Trophoblast cell (in vitro differentiated cells and primary cell): ENCODE measurements at regions not wholly inside any gene's neighbourhood (a gene's known extent, or its start where the extent isn't known, plus 50 kb on each side); places are given as distances from the start of the nearest gene placed in this dataset.

Experiments
- DNase-seq, 2 donors: peaks; one replicate each; pipeline ENCODE4 v3.0.0-alpha.2; 2016
- H2AFZ ChIP-seq: 2 replicates; pipeline ENCODE4 v1.6.1; 2013; ENCODE audit warnings: low read length, moderate library complexity, mild to moderate bottlenecking; ENCODE audit not compliant: insufficient read depth, poor library complexity
- H2AK5ac ChIP-seq: 2 replicates; pipeline ENCODE4 v1.6.1; 2013; ENCODE audit warnings: mild to moderate bottlenecking, low read length
- H2BK120ac ChIP-seq: 2 replicates; pipeline ENCODE4 v1.6.1; 2013; ENCODE audit warnings: low read length, mild to moderate bottlenecking, moderate library complexity; ENCODE audit not compliant: insufficient read depth, poor library complexity
- H2BK12ac ChIP-seq: 2 replicates; pipeline ENCODE4 v1.6.1; 2013; ENCODE audit warnings: mild to moderate bottlenecking, low read length, moderate library complexity
- H2BK5ac ChIP-seq: 2 replicates; pipeline ENCODE4 v1.6.1; 2013; ENCODE audit warnings: low read length, low read depth, moderate library complexity, mild to moderate bottlenecking; ENCODE audit not compliant: poor library complexity
- H3K14ac ChIP-seq: 2 replicates; pipeline ENCODE4 v1.6.1; 2013; ENCODE audit warnings: mild to moderate bottlenecking, low read length
- H3K18ac ChIP-seq: 2 replicates; pipeline ENCODE4 v1.6.1; 2013; ENCODE audit warnings: mild to moderate bottlenecking, low read length
- H3K23ac ChIP-seq: 2 replicates; pipeline ENCODE4 v1.6.1; 2013; ENCODE audit warnings: low read length
- H3K27ac ChIP-seq: 2 replicates; pipeline ENCODE4 v1.5.1; 2013; ENCODE audit warnings: low read depth, mild to moderate bottlenecking, inconsistent platforms, low read length, moderate library complexity
- H3K27me3 ChIP-seq: 2 replicates; pipeline ENCODE4 v1.6.1; 2013; ENCODE audit warnings: inconsistent platforms, mild to moderate bottlenecking, low read length, moderate library complexity; ENCODE audit not compliant: insufficient read depth
- H3K36me3 ChIP-seq, 2 experiments: 1 replicate in 1 of 2; 2 replicates in 1 of 2; pipeline ENCODE4 v1.6.1; 2013; ENCODE audit warnings: low read length in 2 of 2, mild to moderate bottlenecking in 2 of 2, moderate library complexity in 1 of 2; ENCODE audit not compliant: insufficient read depth in 2 of 2, control insufficient read depth in 1 of 2
- H3K4ac ChIP-seq: 2 replicates; pipeline ENCODE4 v1.6.1; 2013; ENCODE audit warnings: low read depth, mild to moderate bottlenecking, low read length, moderate library complexity
- H3K4me1 ChIP-seq, 2 experiments: 1 replicate in 1 of 2; 2 replicates in 1 of 2; pipeline ENCODE4 v1.6.1; 2013; ENCODE audit warnings: low read length in 2 of 2, mild to moderate bottlenecking in 2 of 2, moderate library complexity in 1 of 2; ENCODE audit not compliant: insufficient read depth in 2 of 2, control insufficient read depth in 1 of 2
- H3K4me2 ChIP-seq: 2 replicates; pipeline ENCODE4 v1.6.1; 2013; ENCODE audit warnings: inconsistent platforms, mild to moderate bottlenecking, low read length, moderate library complexity
- H3K4me3 ChIP-seq: 2 replicates; pipeline ENCODE4 v1.5.1; 2013; ENCODE audit warnings: mild to moderate bottlenecking, low read depth, low read length, inconsistent platforms
- H3K79me1 ChIP-seq: one replicate; pipeline ENCODE4 v1.6.1; 2013; ENCODE audit warnings: low read length
- H3K79me2 ChIP-seq: 2 replicates; pipeline ENCODE4 v1.6.1; 2013; ENCODE audit warnings: low read length, mild to moderate bottlenecking; ENCODE audit not compliant: control insufficient read depth, insufficient read depth, poor library complexity
- H3K9ac ChIP-seq: 2 replicates; pipeline ENCODE4 v1.6.1; 2013; ENCODE audit warnings: mild to moderate bottlenecking, low read length
- H3K9me3 ChIP-seq: 2 replicates; pipeline ENCODE4 v1.6.1; 2013; ENCODE audit warnings: low read depth, mild to moderate bottlenecking, control low read depth, inconsistent platforms, low read length; ENCODE audit not compliant: insufficient read depth
- H4K12ac ChIP-seq: 2 replicates; pipeline ENCODE4 v1.6.1; 2013; ENCODE audit warnings: low read depth, mild to moderate bottlenecking, low read length, moderate library complexity
- H4K8ac ChIP-seq: 2 replicates; pipeline ENCODE4 v1.6.1; 2013; ENCODE audit warnings: low read depth, mild to moderate bottlenecking, low read length, moderate library complexity
- H4K91ac ChIP-seq: one replicate; pipeline ENCODE4 v1.6.1; 2013; ENCODE audit warnings: low read depth, mild to moderate bottlenecking, low read length, moderate library complexity
- WGBS: extraction: QIAGEN DNeasy Blood & Tissue Kit; methylation state at CpG from one replicate; pipeline ENCODE4 v1.1.7; 2013; ENCODE audit warnings: missing lambda C conversion rate; ENCODE audit not compliant: insufficient read length, insufficient coverage; ENCODE audit errors: extremely low coverage; 5-methylcytosine and 5-hydroxymethylcytosine counted together

- Histone ChIP-seq H3K4me1 (no peaks in the 10 kb centered on the region), H3K9ac (no peak overlapping the region), H2AK5ac (no peak overlapping the region), H4K8ac (no peak overlapping the region), H3K4me3 (no peak overlapping the region), H2BK12ac (no peak overlapping the region), H3K27ac (no peak overlapping the region), H3K9me3 (no peaks in the 10 kb centered on the region), H3K23ac (no peak overlapping the region), H3K4me2 (no peak overlapping the region), H3K79me1 (no peaks in the 10 kb centered on the region), H3K79me2 (no peaks in the 10 kb centered on the region), H3K18ac (no peak overlapping the region), H2BK5ac (no peak overlapping the region), H2BK120ac (no peak overlapping the region), H3K27me3 (no peaks in the 10 kb centered on the region), H2AFZ (no peak overlapping the region), H4K12ac (no peak overlapping the region), H3K4ac (no peak overlapping the region), H3K36me3 (no peaks in the 10 kb centered on the region), H4K91ac (no peak overlapping the region), H3K14ac (no peak overlapping the region)
- no CpG with 5 or more reads among the region's 4 CpGs for WGBS
- DNase-seq, result no peak
Observed at GRCh38 chr3:161964857-161965256, 468.2 kb downstream of the OTOL1 start.

- Histone ChIP-seq H3K4me3 (no peak overlapping the region), H3K18ac (no peak overlapping the region), H2AK5ac (no peak overlapping the region), H3K23ac (no peak overlapping the region), H3K9me3 (no peaks in the 10 kb centered on the region), H2BK120ac (no peak overlapping the region), H3K9ac (no peak overlapping the region), H4K8ac (no peak overlapping the region), H2BK12ac (no peak overlapping the region), H2BK5ac (no peak overlapping the region), H3K79me1 (no peaks in the 10 kb centered on the region), H3K27me3 (no peaks in the 10 kb centered on the region), H3K4ac (no peak overlapping the region), H3K14ac (no peak overlapping the region), H4K91ac (no peak overlapping the region), H3K4me2 (no peak overlapping the region), H3K4me1 (no peaks in the 10 kb centered on the region), H3K36me3 (no peaks in the 10 kb centered on the region), H2AFZ (no peak overlapping the region), H4K12ac (no peak overlapping the region), H3K79me2 (no peaks in the 10 kb centered on the region), H3K27ac (no peak overlapping the region)
- WGBS, result no CpG with 5 or more reads among the region's 2 CpGs
- no peak for DNase-seq
Observed at GRCh38 chr3:161969867-161970266, 473.3 kb downstream of the OTOL1 start.

GRCh38 chr3:161975201-161975600 is 478.6 kb downstream of the OTOL1 start:
- Histone ChIP-seq H3K23ac (no peak overlapping the region), H3K4me3 (no peak overlapping the region), H3K4me1 (no peaks in the 10 kb centered on the region), H3K9me3 (peaks cover 6% of the 10 kb centered on the region), H2BK5ac (no peak overlapping the region), H3K4ac (no peak overlapping the region), H2BK120ac (no peak overlapping the region), H3K79me1 (no peaks in the 10 kb centered on the region), H3K9ac (peak overlapping the region; percentile 2), H4K8ac (no peak overlapping the region), H2AK5ac (no peak overlapping the region), H3K27ac (no peak overlapping the region), H3K27me3 (no peaks in the 10 kb centered on the region), H4K12ac (no peak overlapping the region), H2BK12ac (no peak overlapping the region), H4K91ac (no peak overlapping the region), H3K14ac (no peak overlapping the region), H3K79me2 (no peaks in the 10 kb centered on the region), H2AFZ (no peak overlapping the region), H3K18ac (no peak overlapping the region), H3K4me2 (no peak overlapping the region), H3K36me3 (no peaks in the 10 kb centered on the region)
- no peak for DNase-seq
- no CpG with 5 or more reads among the region's 2 CpGs for WGBS

- peaks cover 6% of the 10 kb centered on the region for H3K9me3 ChIP-seq
- no peak overlapping the region for H2AK5ac ChIP-seq
- no CpG with 5 or more reads among the region's 1 CpG for WGBS
- H3K79me1 ChIP-seq, result no peaks in the 10 kb centered on the region
- H4K12ac ChIP-seq, result no peak overlapping the region
- no peak overlapping the region for H3K14ac ChIP-seq
- H2AFZ ChIP-seq, result no peak overlapping the region
- H4K8ac ChIP-seq, result no peak overlapping the region
- H3K4ac ChIP-seq, result no peak overlapping the region
- H2BK12ac ChIP-seq, result no peak overlapping the region
- H3K23ac ChIP-seq, result no peak overlapping the region
- no peak overlapping the region for H2BK120ac ChIP-seq
- no peak overlapping the region for H3K4me2 ChIP-seq
- DNase-seq, result no peak
- H3K18ac ChIP-seq, result no peak overlapping the region
- no peaks in the 10 kb centered on the region for H3K4me1 ChIP-seq
- H3K36me3 ChIP-seq, result no peaks in the 10 kb centered on the region
- no peak overlapping the region for H3K4me3 ChIP-seq
- no peaks in the 10 kb centered on the region for H3K27me3 ChIP-seq
- no peak overlapping the region for H3K27ac ChIP-seq
- no peaks in the 10 kb centered on the region for H3K79me2 ChIP-seq
- H3K9ac ChIP-seq, result no peak overlapping the region
- H2BK5ac ChIP-seq, result no peak overlapping the region
- H4K91ac ChIP-seq, result no peak overlapping the region
Observed at GRCh38 chr3:161977063-161977462, 480.5 kb downstream of the OTOL1 start.
